Spleen (tissue), 11 donors: ENCODE measurements at regions not wholly inside any gene's neighbourhood (a gene's known extent, or its start where the extent isn't known, plus 50 kb on each side); places are given as distances from the start of the nearest gene placed in this dataset.

Experiments used
- DNase-seq: peaks from one replicate; pipeline ENCODE4 v3.0.0-alpha.2; 2020
- H3K27ac ChIP-seq, 8 donors: fragments of 200-600 bp; sonication (generic) in 7 of 8; 1 replicate in 4 of 8; 2 replicates in 4 of 8; pipeline versions ENCODE4 v1.5.0 to v1.8.0; 2016 to 2021; ENCODE audit warnings: inconsistent platforms in 4 of 8, mild to moderate bottlenecking in 4 of 8, moderate library complexity in 1 of 8
- H3K27me3 ChIP-seq, 7 donors: fragments of 200-600 bp; sonication (generic) in 6 of 7; replicated peaks in 1 of 7; 1 replicate in 4 of 7; 2 replicates in 3 of 7; pipeline versions ENCODE4 v1.5.0 to v1.8.0; 2016 to 2021; ENCODE audit warnings: inconsistent platforms in 3 of 7, mild to moderate bottlenecking in 1 of 7
- H3K36me3 ChIP-seq, 6 donors: fragments of 200-600 bp; sonication (generic) in 5 of 6; 1 replicate in 4 of 6; 2 replicates in 2 of 6; pipeline versions ENCODE4 v1.5.0 to v1.8.0; 2016 to 2021; ENCODE audit warnings: inconsistent platforms in 2 of 6
- H3K4me1 ChIP-seq, 6 donors: fragments of 200-600 bp; sonication (generic) in 5 of 6; 1 replicate in 3 of 6; 2 replicates in 3 of 6; pipeline versions ENCODE4 v1.5.0 to v1.8.0; 2016 to 2021; ENCODE audit warnings: inconsistent platforms in 3 of 6
- H3K4me3 ChIP-seq, 8 donors: fragments of 200-600 bp; sonication (generic) in 7 of 8; 1 replicate in 4 of 8; 2 replicates in 4 of 8; pipeline versions ENCODE4 v1.5.0 to v1.8.0; 2016 to 2021; ENCODE audit warnings: inconsistent platforms in 4 of 8, mild to moderate bottlenecking in 4 of 8, moderate library complexity in 2 of 8
- H3K9me3 ChIP-seq, 8 donors: fragments of 200-600 bp; sonication (generic) in 7 of 8; 1 replicate in 4 of 8; 2 replicates in 4 of 8; pipeline versions ENCODE4 v1.5.0 to v1.8.0; 2016 to 2021; ENCODE audit warnings: inconsistent platforms in 4 of 8
- POLR2A ChIP-seq, 3 donors: fragments of 450-650 bp; IDR thresholded peaks; one replicate each; pipeline ENCODE4 v1.5.1; 2017; ENCODE audit warnings: antibody characterized with exemption in 3 of 3, mild to moderate bottlenecking in 1 of 3
- POLR2AphosphoS5 ChIP-seq, 3 donors: sonication (generic); formaldehyde crosslinking; IDR thresholded peaks; one replicate each; pipeline ENCODE4 v1.5.1; 2017; ENCODE audit warnings: antibody characterized with exemption in 3 of 3
- WGBS, 5 donors: extraction: QIAGEN DNeasy Blood & Tissue Kit in 3 of 5; methylation state at CpG; one replicate each; pipeline versions ENCODE4 v1.1.5 to v1.1.7; 2013 to 2018; 5-methylcytosine and 5-hydroxymethylcytosine counted together
- intact Hi-C: fragments of 100-400 bp; cut with DNase I; formaldehyde crosslinking; loops from one replicate; pipeline ENCODE4 v1.15.0; 2023; ENCODE audit warnings: low total_unique reads
- TF ChIP-seq, protein P1 (sequence below), 11 experiments: fragments of 200-600 bp in 7 of 11; fragments of 450-650 bp in 4 of 11; sonication (generic) in 4 of 11; IDR thresholded peaks in 8 of 11; conservative IDR thresholded peaks in 3 of 11; 1 replicate in 7 of 11; 2 replicates in 4 of 11; pipeline versions ENCODE4 v1.4.0 to v1.8.0; 2016 to 2021; ENCODE audit warnings: antibody characterized with exemption in 11 of 11, inconsistent platforms in 4 of 11, mild to moderate bottlenecking in 1 of 11
- donor health status: healthy with polysubstance abuse.
- donor health status: DM: no; HTN: no; CAD: no; lungs with moderate emphysema.
- donor health status: DM: no; HTN: no; CAD: no.
- donor health status: Bipolar disorder and iron deficiency.
- donor health status: healthy.
- donor health status: DM: no; HTN: no; CAD: no.
- donor health status: DM: yes; HTN: yes; CAD: no.

DNA sequence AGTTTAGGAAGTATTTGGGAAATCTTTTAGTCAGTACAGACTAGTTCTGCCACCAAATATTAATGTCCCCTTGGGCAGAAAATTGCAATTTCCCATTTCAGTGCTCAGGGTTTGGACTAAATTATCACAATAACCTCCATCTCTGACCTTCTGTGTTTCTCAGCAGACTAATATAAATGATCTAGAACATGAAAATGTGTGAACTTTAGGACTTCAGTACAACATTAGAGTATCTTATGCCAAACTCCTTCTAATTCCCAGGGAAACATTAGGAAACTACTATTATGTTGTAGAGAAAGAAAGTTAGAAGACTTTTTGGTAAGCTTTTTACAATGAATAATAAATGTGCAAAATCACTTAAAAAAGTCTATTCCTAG, 1087.6 kb upstream of the CITED2 start:
- TF ChIP-seq POLR2A (IDR thresholded peaks at IDR 0.05) (no peak), POLR2AphosphoS5 (IDR thresholded peaks at IDR 0.05) (no peak)
- TF ChIP-seq, protein P1, sequence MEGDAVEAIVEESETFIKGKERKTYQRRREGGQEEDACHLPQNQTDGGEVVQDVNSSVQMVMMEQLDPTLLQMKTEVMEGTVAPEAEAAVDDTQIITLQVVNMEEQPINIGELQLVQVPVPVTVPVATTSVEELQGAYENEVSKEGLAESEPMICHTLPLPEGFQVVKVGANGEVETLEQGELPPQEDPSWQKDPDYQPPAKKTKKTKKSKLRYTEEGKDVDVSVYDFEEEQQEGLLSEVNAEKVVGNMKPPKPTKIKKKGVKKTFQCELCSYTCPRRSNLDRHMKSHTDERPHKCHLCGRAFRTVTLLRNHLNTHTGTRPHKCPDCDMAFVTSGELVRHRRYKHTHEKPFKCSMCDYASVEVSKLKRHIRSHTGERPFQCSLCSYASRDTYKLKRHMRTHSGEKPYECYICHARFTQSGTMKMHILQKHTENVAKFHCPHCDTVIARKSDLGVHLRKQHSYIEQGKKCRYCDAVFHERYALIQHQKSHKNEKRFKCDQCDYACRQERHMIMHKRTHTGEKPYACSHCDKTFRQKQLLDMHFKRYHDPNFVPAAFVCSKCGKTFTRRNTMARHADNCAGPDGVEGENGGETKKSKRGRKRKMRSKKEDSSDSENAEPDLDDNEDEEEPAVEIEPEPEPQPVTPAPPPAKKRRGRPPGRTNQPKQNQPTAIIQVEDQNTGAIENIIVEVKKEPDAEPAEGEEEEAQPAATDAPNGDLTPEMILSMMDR (IDR thresholded peaks at IDR 0.05 in 8 of 11, conservative IDR thresholded peaks at IDR 0.05 in 3 of 11): no peak
- Histone ChIP-seq H3K36me3 (no peaks in the 10 kb centered on the region), H3K4me3 (no peak overlapping the region), H3K4me1 (peaks cover 0 to 13% (median 0%) of the 10 kb centered on the region in 6 donors), H3K27me3 (no peaks in the 10 kb centered on the region), H3K27ac (peak overlapping the region in 6 of 8 donors; percentile 5 to 75 (median 54)), H3K9me3 (peaks cover 0 to 15% (median 8%) of the 10 kb centered on the region in 8 donors)
- intact Hi-C loops: no loop called here
- no peak for DNase-seq

DNA sequence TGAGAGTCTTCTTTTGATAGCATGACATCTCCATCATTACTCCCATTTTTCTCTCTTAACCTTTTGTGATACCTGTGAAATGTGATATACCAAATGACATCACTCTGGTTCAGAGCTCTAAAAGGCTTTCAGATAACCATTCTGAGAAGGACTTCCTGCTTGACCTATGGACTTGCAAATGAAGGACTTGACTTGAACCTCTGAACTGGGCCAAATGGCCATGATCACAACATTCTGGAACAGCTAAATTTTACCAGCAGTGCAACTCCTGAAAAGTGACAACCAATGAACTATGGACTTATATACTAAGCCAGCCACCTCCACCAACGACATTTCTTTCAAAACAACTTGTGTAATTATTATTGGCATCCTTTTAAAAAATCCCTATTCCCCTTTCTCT, 1085.8 kb upstream of the CITED2 start:
- Histone ChIP-seq H3K27ac (no peak overlapping the region), H3K36me3 (no peaks in the 10 kb centered on the region), H3K27me3 (no peaks in the 10 kb centered on the region), H3K4me3 (no peak overlapping the region), H3K4me1 (peaks cover 0 to 13% (median 0%) of the 10 kb centered on the region in 6 donors), H3K9me3 (no peaks in the 10 kb centered on the region)
- 68 to 81% (median 73%) methylated on average over 1 of the region's 1 CpG for WGBS, 5 donors
- no peak for TF ChIP-seq POLR2AphosphoS5 (IDR thresholded peaks at IDR 0.05)
- TF ChIP-seq, protein P1 (IDR thresholded peaks at IDR 0.05 in 8 of 11, conservative IDR thresholded peaks at IDR 0.05 in 3 of 11): no peak
- TF ChIP-seq POLR2A (IDR thresholded peaks at IDR 0.05): no peak
- intact Hi-C loops: no loop called here
- DNase-seq: no peak

DNA sequence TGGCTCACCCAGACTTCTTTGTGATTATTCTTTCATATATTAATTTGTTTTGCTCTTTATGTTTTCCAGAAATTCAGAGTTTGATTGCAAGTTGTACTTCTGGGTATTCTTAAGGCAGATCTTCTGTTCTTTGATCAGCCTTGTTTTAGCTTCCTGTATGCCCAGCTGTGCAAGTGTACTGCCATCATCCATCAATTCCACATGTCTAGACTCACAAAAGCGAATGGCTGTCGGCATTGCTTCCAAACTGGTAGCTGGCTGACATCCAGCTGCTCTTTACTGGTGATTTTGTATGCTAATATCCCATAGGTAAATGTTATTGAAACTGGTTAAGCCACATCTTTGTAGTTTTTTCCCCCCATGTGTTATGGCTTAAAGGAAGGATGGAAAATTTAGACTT, 1084.8 kb upstream of the CITED2 start:
- WGBS, 5 donors: 73 to 84% (median 75%) methylated on average over 2 of the region's 2 CpGs
- Histone ChIP-seq H3K9me3 (no peaks in the 10 kb centered on the region), H3K4me1 (peaks cover 0 to 13% (median 0%) of the 10 kb centered on the region in 6 donors), H3K27ac (no peak overlapping the region), H3K27me3 (no peaks in the 10 kb centered on the region), H3K36me3 (no peaks in the 10 kb centered on the region), H3K4me3 (no peak overlapping the region)
- TF ChIP-seq, protein P1 (IDR thresholded peaks at IDR 0.05 in 8 of 11, conservative IDR thresholded peaks at IDR 0.05 in 3 of 11): no peak
- no peak for TF ChIP-seq POLR2A (IDR thresholded peaks at IDR 0.05)
- TF ChIP-seq POLR2AphosphoS5 (IDR thresholded peaks at IDR 0.05): no peak
- intact Hi-C loops: no loop called here
- no peak for DNase-seq

DNA sequence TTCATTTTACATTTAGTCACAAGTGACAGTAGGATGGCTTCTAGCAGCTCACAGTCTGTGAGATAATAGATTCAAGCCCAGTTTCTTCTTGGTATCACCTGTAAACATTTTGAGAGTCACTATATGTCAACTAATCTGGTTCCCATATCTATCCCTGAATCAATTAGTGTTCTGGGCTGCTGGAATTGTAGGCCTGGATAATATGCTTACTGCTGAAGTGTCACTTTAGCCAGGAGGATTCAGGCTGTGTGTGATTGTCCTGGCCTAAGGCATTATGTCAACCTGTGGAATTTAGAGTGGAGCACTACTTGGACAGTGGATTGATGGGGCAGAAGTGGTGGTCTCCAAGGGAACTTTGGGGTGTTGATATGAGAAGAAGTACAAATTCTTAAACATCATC, 1071.8 kb upstream of the CITED2 start:
- Histone ChIP-seq H3K4me3 (no peak overlapping the region), H3K36me3 (no peaks in the 10 kb centered on the region), H3K27me3 (no peaks in the 10 kb centered on the region), H3K27ac (peak overlapping the region in 1 of 8 donors; percentile 12), H3K4me1 (peaks cover 0 to 8% (median 0%) of the 10 kb centered on the region in 6 donors), H3K9me3 (no peaks in the 10 kb centered on the region)
- intact Hi-C loops: loop anchor here (10.0 kb wide), 1 partner anchor 571 kb away; no protein-coding TSS in a partner anchor
- DNase-seq: no peak
- TF ChIP-seq, protein P1 (IDR thresholded peaks at IDR 0.05 in 8 of 11, conservative IDR thresholded peaks at IDR 0.05 in 3 of 11): no peak
- TF ChIP-seq POLR2AphosphoS5 (IDR thresholded peaks at IDR 0.05): no peak
- TF ChIP-seq POLR2A (IDR thresholded peaks at IDR 0.05): no peak
